ENCODE measurements at regions not wholly inside any gene's neighbourhood (a gene's known extent, or its start where the extent isn't known, plus 50 kb on each side); places are given as distances from the start of the nearest gene placed in this dataset.

GRCh38 chr21:28110074-28110473 is 882.6 kb downstream of the LTN1 start:
- Histone ChIP-seq H3K9me3 (ENCODE audit: low read depth) (no peaks in the 10 kb centered on the region), H3K27me3 (no peaks in the 10 kb centered on the region), H3K4me3 (no peak overlapping the region), H3K27ac (no peak overlapping the region), H3K4me1 (ENCODE audit: low read depth) (peaks cover 17% of the 10 kb centered on the region), H3K36me3 (no peaks in the 10 kb centered on the region)
- DNase-seq (ENCODE audit: low read depth in 1 of 2, low spot score in 1 of 2) = no peak
- TF ChIP-seq CTCF (IDR thresholded peaks at IDR 0.05; ENCODE audit: low read depth, low read length) = no peak

- DNase-seq (ENCODE audit: low read depth in 1 of 2, low spot score in 1 of 2) = no peak
- H3K4me1 ChIP-seq (ENCODE audit: low read depth) = peaks cover 13% of the 10 kb centered on the region
- H3K9me3 ChIP-seq (ENCODE audit: low read depth) = no peaks in the 10 kb centered on the region
- no peak for TF ChIP-seq CTCF (IDR thresholded peaks at IDR 0.05; ENCODE audit: low read depth, low read length)
- H3K36me3 ChIP-seq = no peaks in the 10 kb centered on the region
- no peak overlapping the region for H3K27ac ChIP-seq
- H3K4me3 ChIP-seq = no peak overlapping the region
- no peaks in the 10 kb centered on the region for H3K27me3 ChIP-seq
Observed at GRCh38 chr21:28106370-28106890, 886.2 kb downstream of the LTN1 start.

GRCh38 chr21:28104346-28104745 is 888.3 kb downstream of the LTN1 start:
- DNase-seq (ENCODE audit: low read depth in 1 of 2, low spot score in 1 of 2) = no peak
- Histone ChIP-seq H3K4me3 (no peak overlapping the region), H3K4me1 (ENCODE audit: low read depth) (peaks cover 5% of the 10 kb centered on the region), H3K27me3 (no peaks in the 10 kb centered on the region), H3K27ac (no peak overlapping the region), H3K36me3 (no peaks in the 10 kb centered on the region), H3K9me3 (ENCODE audit: low read depth) (no peaks in the 10 kb centered on the region)
- no peak for TF ChIP-seq CTCF (IDR thresholded peaks at IDR 0.05; ENCODE audit: low read depth, low read length)

- Histone ChIP-seq H3K27me3 (no peaks in the 10 kb centered on the region), H3K4me3 (no peak overlapping the region), H3K27ac (no peak overlapping the region), H3K9me3 (ENCODE audit: low read depth) (no peaks in the 10 kb centered on the region), H3K36me3 (no peaks in the 10 kb centered on the region), H3K4me1 (ENCODE audit: low read depth) (peaks cover 11% of the 10 kb centered on the region)
- no peak for DNase-seq (ENCODE audit: low read depth in 1 of 2, low spot score in 1 of 2)
- no peak for TF ChIP-seq CTCF (IDR thresholded peaks at IDR 0.05; ENCODE audit: low read depth, low read length)
Observed at GRCh38 chr21:28100366-28100765, 892.3 kb downstream of the LTN1 start.

- no peak for TF ChIP-seq CTCF (IDR thresholded peaks at IDR 0.05; ENCODE audit: low read depth, low read length)
- Histone ChIP-seq H3K4me3 (no peak overlapping the region), H3K27ac (peak overlapping the region; percentile 25), H3K36me3 (no peaks in the 10 kb centered on the region), H3K27me3 (no peaks in the 10 kb centered on the region), H3K4me1 (ENCODE audit: low read depth) (peaks cover 11% of the 10 kb centered on the region), H3K9me3 (ENCODE audit: low read depth) (no peaks in the 10 kb centered on the region)
- peak; percentile 30 to 89 for DNase-seq (ENCODE audit: low read depth in 1 of 2, low spot score in 1 of 2)
Observed at GRCh38 chr21:28099001-28099705, 893.5 kb downstream of the LTN1 start.
